ENCODE measurements at regions not wholly inside any gene's neighbourhood (a gene's known extent, or its start where the extent isn't known, plus 50 kb on each side); places are given as distances from the start of the nearest gene placed in this dataset.
"Not testable (repeated sequence)": the region's sequence is repeated elsewhere in the genome, so short reads cannot be mapped to it uniquely, and the experiment has no call there.

GRCh38 chr6:78231002-78231401, 578.2 kb downstream of the MEI4 start:
- DNase-seq (ENCODE audit: low read depth) = no peak

GRCh38 chr6:78243519-78243918, 590.7 kb downstream of the MEI4 start:
- peak; percentile 16 for DNase-seq (ENCODE audit: low read depth)

DNA sequence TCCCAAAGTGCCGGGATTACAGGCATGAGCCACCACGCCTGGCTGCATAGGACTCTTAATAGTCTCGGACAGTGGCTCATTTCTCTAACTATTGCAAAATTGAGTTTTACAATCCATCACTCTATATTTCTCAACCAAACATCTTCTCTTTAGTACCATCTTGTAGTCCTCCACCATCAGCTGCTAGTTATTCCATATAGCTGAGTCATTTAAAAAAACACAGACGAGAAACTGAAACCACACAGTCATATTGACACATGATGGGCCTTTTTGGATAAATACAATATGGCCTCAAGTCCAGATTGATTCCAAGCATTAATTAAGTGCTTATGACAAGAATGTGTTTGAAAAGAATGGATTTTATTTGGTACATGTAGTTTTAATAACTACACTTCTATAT, 599.1 kb downstream of the MEI4 start:
- no peak for DNase-seq (ENCODE audit: low read depth)

DNA sequence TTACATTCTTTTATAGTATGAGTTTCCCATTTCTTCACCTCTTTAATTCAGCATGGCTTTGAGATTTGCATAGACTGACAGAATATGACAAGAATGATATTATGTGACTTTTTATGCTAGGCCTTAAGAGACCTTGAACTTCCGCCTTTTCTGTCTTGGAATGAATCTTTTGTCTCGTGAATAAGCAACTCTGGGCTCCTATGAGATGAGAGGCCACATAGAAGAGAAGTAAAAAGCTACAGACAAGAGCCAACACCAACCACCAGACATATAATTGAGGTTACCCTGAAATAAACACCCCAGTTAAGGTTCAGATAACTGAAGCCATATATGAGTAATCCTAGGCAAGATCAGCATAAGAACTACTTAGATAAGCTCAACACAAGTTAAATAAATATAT, 600.8 kb downstream of the MEI4 start:
- DNase-seq (ENCODE audit: low read depth) = no peak

- no peak for DNase-seq (ENCODE audit: low read depth)
Measured at GRCh38 chr6:78259935-78260334, 607.1 kb downstream of the MEI4 start.

GRCh38 chr6:78260427-78260826, 606.9 kb upstream of the IRAK1BP1 start:
- DNase-seq (ENCODE audit: low read depth) = not testable (repeated sequence)

DNA sequence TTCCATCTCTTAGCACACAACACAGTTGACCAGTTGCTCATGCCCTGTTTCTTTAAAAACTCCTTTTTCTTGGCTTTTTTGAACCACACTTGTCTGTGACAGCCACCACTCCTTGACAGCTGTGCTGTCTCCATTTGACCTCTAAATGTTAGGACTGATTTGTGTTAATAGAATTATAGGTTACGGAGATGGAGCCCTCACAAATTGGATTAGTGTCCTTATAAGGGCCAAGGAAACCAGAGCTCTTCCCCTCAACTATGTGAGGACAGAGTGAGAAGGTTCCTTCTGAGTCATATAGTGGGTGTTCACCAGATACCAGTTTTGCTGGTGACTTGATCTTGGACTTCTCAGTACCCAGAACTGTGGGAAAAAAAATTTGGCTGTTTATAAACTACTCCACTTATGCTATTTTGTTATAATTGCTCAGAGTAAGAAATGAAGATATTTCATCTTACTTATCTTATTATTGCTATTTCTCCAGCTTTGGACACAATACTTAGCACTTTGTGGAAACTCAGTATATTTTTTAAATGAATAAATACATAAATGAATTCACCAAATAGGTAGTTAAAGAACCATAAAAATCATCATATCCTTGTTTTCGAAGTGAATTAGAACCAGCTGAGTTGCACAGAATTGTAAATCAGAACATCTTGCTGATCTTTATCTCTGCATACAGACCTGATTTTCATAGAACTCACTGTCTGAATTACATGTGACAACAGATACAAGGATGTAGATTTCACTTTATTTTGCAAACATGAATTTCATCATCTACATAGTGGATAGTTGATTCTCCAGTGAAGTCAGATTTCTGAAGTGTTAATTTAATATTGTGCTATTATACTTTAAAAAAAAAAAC, 598.5 kb upstream of the IRAK1BP1 start:
- no peak for DNase-seq (ENCODE audit: low read depth)

- no peak for DNase-seq (ENCODE audit: low read depth)
Measured at GRCh38 chr6:78300885-78301284, 566.5 kb upstream of the IRAK1BP1 start.

DNA sequence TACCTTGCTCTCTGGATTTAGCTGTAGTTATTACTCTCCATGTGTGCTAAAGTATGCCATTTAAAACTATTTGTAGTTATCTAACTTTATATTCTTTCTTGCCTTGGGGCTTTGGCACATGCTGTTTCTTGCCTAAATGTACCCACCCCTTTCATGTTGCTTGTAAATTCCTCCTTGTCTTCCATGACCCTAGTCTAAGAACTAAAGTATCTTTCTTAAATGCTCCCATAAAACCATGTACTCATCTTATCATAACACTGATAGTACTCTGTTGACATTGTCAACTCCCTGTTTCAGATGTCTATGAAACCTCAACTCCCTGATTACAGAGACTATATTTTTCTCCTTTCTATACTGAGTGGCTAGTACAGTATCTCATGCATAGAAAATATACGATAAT, 564.9 kb upstream of the IRAK1BP1 start:
- no peak for DNase-seq (ENCODE audit: low read depth)

GRCh38 chr6:78308025-78308424, 559.3 kb upstream of the IRAK1BP1 start:
- DNase-seq (ENCODE audit: low read depth) = no peak

DNA sequence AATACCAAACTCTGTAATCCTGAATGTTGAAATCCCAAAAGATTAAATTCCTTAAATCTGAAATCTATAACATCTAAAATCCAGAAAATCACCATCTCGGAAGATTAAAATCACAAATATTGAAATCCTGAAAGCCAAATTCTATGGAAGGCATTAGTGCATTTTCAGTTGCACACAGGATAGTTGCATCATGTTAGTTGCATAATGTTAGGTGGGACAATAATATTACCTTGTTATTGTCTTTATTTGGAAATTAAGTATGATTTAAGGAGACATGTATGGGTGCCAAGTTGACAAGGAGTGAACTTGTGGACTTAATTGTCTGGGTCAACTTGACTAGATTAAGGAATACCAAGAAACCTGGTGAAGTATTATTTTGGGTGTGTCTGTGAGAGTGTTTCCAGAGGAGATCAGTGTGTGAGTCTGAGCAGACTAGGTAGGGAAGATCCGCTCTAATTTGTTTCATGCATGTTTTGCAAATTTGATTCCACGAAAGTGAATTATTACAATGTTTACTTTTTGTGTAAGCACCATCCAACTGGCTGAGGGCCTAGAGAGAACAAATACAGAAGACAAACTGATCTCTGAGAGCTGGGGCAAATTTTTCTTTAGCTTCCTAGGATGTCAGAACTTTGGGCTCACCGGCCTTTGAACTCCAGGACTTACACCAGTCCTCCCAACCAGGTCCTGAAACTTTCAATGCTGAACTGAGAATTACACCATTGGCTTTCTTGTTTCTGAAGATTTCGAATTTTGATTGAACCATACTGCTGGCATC, 545.1 kb upstream of the IRAK1BP1 start:
- no peak for DNase-seq (ENCODE audit: low read depth)

DNA sequence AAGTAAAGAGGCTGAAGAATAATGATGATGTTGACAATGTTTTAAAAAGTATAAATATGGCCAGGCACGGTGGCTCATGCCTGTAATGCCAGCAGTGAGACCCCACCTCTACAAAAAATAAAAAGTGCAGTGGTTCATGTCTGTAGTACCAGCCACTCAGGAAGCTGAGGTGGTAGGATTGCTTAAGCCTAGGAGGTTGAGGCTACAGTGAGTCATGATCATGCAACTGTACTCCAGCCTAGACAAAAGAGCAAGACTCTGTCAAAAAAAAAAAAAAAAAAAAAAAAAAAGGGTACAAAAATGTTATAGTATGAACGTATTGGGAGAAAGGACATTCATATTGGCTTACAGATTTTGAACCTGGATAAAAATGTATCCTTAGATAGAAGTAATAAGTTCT, 543.1 kb upstream of the IRAK1BP1 start:
- no peak for DNase-seq (ENCODE audit: low read depth)

- DNase-seq (ENCODE audit: low read depth) = no peak
Measured at GRCh38 chr6:78340755-78341154, 526.6 kb upstream of the IRAK1BP1 start.

GRCh38 chr6:78345882-78346281, 521.5 kb upstream of the IRAK1BP1 start:
- DNase-seq (ENCODE audit: low read depth) = no peak

- DNase-seq (ENCODE audit: low read depth) = no peak
Measured at GRCh38 chr6:78347191-78347916, 520.0 kb upstream of the IRAK1BP1 start.

DNA sequence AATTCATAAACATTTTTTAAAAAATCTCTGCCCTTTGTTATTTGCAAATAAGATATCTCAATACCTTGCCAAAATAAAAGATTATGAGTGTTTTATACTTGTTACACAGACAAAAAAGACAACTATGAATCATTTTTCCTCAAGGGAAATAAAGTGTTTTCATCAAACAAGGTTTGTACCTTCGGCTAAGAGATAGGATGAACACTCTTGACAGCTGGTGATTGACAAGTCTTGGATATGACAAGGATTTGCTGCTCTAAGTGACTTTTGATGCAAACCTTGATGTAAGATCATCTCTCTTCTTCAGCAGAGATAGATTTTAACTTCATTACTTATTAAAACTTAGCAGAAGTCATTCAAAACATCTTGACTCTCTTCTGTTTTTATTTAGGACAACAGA, 514.3 kb upstream of the IRAK1BP1 start:
- no peak for DNase-seq (ENCODE audit: low read depth)

DNA sequence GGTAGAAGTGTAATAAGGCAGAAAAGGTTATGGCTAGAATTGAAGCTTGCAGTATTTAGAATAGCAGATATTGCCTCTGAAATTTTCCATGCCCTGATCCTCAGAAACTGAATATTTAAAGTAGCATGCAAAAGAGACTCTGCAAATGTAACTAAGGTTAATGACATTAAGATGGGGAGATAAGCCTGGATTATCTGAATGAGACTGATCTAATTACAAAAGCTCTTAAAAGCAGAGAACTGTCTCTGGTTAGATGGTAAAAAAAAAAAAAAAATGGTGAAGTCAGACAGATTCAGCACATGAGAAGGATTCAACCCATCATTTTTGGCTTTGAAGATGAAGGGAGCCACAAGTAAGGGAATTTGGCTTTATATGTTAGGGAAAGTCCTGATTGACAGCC, 503.7 kb upstream of the IRAK1BP1 start:
- DNase-seq (ENCODE audit: low read depth) = no peak

GRCh38 chr6:78365473-78365872, 501.9 kb upstream of the IRAK1BP1 start:
- DNase-seq (ENCODE audit: low read depth) = no peak

DNA sequence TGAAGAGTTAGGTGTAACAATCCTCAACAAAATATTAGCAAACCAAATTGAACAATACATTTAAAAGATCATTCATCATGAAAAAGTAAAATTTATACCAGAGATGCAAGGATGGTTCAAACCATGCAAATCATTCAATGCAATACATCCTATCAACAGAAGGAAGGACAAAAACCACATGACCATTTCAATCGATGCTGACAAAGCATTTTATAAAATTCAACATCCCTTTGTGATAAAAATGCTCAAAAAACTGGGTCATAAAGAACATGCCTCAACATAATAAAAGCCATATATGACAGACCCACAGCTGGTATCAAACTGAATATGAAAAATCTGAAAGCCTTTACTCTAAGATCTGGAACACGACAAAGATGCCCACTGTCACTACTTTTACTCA, 490.3 kb upstream of the IRAK1BP1 start:
- no peak for DNase-seq (ENCODE audit: low read depth)

DNA sequence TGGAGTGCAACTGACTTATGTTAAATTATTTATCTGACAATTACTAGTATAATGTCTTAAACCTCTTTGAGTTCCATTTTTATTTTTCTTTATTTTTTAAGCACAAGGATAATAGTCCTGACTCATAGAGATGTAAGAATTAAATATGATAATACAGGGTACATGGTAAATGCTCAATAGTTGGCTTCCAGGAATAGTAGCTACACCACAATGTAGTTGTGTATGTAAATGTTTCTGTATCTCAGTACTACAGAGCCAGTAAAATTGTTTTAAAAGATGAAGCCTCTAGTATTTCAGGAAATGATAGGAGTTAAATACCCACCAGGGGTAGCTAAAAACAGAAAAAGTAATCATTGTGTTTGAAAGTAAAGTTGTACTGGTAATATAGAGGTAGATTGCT, 487.4 kb upstream of the IRAK1BP1 start:
- DNase-seq (ENCODE audit: low read depth) = no peak

- no peak for DNase-seq (ENCODE audit: low read depth)
Measured at GRCh38 chr6:78380541-78380940, 486.8 kb upstream of the IRAK1BP1 start.

DNA sequence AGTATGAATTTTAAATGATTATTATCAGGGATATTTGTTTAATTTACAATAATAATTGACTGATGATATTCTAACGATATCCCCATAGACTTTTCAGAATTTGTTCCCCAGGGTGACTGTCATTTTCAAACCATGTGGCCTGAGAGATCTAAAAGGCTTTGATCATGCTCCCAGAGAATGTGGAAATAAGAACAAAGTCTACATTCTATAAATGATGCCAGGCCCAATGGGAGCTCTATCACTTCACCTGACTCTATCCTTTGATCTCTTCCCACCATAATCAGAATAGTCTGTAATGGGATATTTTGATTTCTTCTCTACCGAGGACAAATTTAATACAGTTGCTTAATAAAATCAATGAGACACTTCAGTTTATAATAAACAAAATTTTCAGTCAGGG, 483.4 kb upstream of the IRAK1BP1 start:
- no peak for DNase-seq (ENCODE audit: low read depth)

DNA sequence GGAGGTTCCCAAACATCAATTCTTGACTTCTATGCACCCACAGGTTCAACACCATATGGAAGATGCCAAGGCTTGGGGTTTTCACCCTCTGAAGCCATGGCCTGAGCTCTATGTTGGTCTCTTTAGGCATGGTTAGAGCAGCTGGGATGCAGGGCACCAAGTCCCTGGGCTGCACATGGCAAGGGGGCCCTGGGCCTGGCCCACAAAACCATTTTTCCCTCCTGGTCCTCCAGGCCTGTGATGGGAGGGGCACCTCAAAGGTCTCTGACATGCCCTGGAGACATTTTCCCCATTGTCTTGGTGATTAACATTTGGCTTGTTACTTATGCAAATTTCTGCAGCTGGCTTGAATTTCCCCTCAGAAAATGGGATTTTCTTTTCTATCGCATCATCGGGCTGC, 480.5 kb upstream of the IRAK1BP1 start:
- DNase-seq (ENCODE audit: low read depth) = not testable (repeated sequence)
